Chondrocyte (in vitro differentiated cells): ENCODE measurements at regions not wholly inside any gene's neighbourhood (a gene's known extent, or its start where the extent isn't known, plus 50 kb on each side); places are given as distances from the start of the nearest gene placed in this dataset.

Experiments
- DNase-seq: peaks from one replicate; pipeline ENCODE4 v3.0.0; 2021; ENCODE audit warnings: mixed read lengths, low spot score
- H3K27ac Mint-ChIP-seq: one replicate; pipeline ENCODE4 v1.8.0; 2021; ENCODE audit warnings: mild to moderate bottlenecking, moderate library complexity, mixed read lengths; ENCODE audit not compliant: unreplicated experiment
- H3K27me3 Mint-ChIP-seq: 2 replicates; pipeline ENCODE4 v1.8.0; 2021; ENCODE audit warnings: low read depth, mixed read lengths
- H3K36me3 Mint-ChIP-seq: 2 replicates; pipeline ENCODE4 v1.8.0; 2021; ENCODE audit warnings: low read depth, mixed read lengths
- H3K4me1 Mint-ChIP-seq: 2 replicates; pipeline ENCODE4 v1.8.0; 2021; ENCODE audit warnings: low read depth, mild to moderate bottlenecking, mixed read lengths
- H3K4me3 Mint-ChIP-seq: one replicate; pipeline ENCODE4 v1.8.0; 2021; ENCODE audit warnings: mild to moderate bottlenecking, moderate library complexity, mixed read lengths; ENCODE audit not compliant: unreplicated experiment
- H3K9me3 Mint-ChIP-seq: 2 replicates; pipeline ENCODE4 v1.8.0; 2021; ENCODE audit warnings: low read depth, mixed read lengths
- CTCF ChIP-seq: fragments of 200-600 bp; sonication (generic); IDR thresholded peaks from 2 replicates; pipeline ENCODE4 v1.5.0; 2021; ENCODE audit warnings: antibody characterized with exemption, mild to moderate bottlenecking, moderate library complexity

DNA sequence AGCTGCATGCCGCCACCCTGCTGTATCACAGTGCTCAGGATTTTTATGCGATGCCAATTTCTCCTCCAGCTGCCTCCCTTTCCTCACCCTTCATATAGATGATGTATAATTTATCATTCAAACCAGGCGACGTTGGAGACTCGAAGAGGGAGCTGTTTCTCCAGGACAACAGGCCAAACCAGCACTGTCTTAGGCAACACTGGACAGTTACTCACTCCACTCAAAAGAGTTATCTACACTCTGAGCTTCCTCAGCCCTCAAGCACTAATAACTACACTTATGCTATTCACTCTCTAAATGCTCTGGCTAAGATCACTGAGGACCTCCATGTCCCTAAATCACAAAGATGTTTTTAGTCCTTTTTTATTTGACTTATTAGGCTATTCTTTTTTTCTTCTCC lies 87.3 kb upstream of the RFC3 start:
- Mint-ChIP-seq H3K4me3 (no peak overlapping the region), H3K36me3 (no peaks in the 10 kb centered on the region), H3K9me3 (no peaks in the 10 kb centered on the region), H3K27ac (no peak overlapping the region), H3K4me1 (peaks cover 12% of the 10 kb centered on the region), H3K27me3 (no peaks in the 10 kb centered on the region)
- no peak for DNase-seq
- no peak for TF ChIP-seq CTCF

DNA sequence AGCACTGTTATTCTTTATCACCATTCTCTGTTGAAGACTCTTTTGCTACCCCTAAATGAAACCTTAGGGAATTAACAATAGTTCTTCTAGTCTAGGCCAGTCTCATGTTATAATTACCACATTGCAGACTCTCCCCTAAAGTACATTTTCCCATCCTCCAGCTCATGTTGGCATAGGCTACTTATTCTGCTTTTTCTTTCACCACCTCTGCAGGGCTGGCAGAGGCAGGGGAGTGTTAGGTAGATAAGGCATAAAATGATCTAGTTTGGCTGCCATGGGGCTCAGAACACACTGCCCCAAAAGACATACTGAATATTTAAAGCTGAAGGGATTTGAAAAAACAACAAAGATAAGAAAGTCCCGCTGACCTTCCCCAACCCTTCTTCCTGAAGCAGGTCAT lies 82.7 kb upstream of the RFC3 start:
- Mint-ChIP-seq H3K9me3 (no peaks in the 10 kb centered on the region), H3K4me1 (peaks cover 6% of the 10 kb centered on the region), H3K4me3 (no peak overlapping the region), H3K36me3 (no peaks in the 10 kb centered on the region), H3K27me3 (no peaks in the 10 kb centered on the region), H3K27ac (no peak overlapping the region)
- DNase-seq: no peak
- TF ChIP-seq CTCF: no peak

DNA sequence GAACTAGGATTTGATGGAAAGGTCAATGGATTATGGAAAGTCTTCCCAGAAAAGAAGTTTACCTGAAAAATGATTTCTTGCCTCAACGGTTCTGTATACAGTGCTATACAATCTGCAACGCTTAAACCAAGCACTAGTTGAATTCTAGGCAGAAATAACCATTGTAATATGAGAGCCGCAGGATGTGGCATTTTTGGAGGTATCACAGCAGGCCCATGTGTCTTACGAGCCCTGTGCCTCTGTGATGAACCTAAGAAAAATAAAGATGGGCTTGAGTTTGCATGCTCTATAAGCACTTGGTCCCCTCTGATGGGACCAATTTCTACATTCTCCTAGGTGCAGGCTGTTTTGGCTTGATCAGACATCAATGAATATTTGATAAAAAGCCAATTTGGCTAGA lies 78.7 kb upstream of the RFC3 start:
- no peak for TF ChIP-seq CTCF
- Mint-ChIP-seq H3K27me3 (no peaks in the 10 kb centered on the region), H3K9me3 (peaks cover 2% of the 10 kb centered on the region), H3K4me3 (no peak overlapping the region), H3K4me1 (peaks cover 6% of the 10 kb centered on the region), H3K36me3 (no peaks in the 10 kb centered on the region), H3K27ac (no peak overlapping the region)
- no peak for DNase-seq

DNA sequence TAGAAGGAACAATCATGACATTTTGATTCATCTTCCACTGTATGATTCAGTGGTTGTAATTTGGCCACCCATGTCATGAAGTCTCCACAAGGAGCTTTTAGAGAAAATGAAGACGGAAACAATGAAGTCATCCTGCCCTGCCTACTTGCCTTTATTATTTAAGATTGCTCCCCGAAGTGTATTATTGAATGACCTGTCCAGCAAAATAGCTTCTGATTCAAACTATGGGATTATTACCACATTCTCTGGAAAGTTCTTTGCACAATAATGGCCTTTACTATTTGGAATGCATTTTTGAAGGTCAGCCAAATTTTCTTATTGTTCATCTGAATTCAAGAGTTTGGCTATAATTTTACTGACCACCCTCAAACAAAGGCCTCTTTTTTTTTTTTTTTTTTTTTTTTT lies 77.8 kb upstream of the RFC3 start:
- Mint-ChIP-seq H3K27me3 (no peaks in the 10 kb centered on the region), H3K36me3 (no peaks in the 10 kb centered on the region), H3K27ac (no peak overlapping the region), H3K4me3 (no peak overlapping the region), H3K4me1 (peaks cover 8% of the 10 kb centered on the region), H3K9me3 (peaks cover 2% of the 10 kb centered on the region)
- no peak for TF ChIP-seq CTCF
- DNase-seq: no peak

GRCh38 chr13:33742321-33742720 lies 75.6 kb upstream of the RFC3 start:
- Mint-ChIP-seq H3K36me3 (no peaks in the 10 kb centered on the region), H3K4me3 (no peak overlapping the region), H3K27ac (no peak overlapping the region), H3K27me3 (no peaks in the 10 kb centered on the region), H3K9me3 (peaks cover 2% of the 10 kb centered on the region), H3K4me1 (peaks cover 10% of the 10 kb centered on the region)
- DNase-seq: no peak
- TF ChIP-seq CTCF: no peak
